ENCODE measurements at regions not wholly inside any gene's neighbourhood (a gene's known extent, or its start where the extent isn't known, plus 50 kb on each side); places are given as distances from the start of the nearest gene placed in this dataset.

DNA sequence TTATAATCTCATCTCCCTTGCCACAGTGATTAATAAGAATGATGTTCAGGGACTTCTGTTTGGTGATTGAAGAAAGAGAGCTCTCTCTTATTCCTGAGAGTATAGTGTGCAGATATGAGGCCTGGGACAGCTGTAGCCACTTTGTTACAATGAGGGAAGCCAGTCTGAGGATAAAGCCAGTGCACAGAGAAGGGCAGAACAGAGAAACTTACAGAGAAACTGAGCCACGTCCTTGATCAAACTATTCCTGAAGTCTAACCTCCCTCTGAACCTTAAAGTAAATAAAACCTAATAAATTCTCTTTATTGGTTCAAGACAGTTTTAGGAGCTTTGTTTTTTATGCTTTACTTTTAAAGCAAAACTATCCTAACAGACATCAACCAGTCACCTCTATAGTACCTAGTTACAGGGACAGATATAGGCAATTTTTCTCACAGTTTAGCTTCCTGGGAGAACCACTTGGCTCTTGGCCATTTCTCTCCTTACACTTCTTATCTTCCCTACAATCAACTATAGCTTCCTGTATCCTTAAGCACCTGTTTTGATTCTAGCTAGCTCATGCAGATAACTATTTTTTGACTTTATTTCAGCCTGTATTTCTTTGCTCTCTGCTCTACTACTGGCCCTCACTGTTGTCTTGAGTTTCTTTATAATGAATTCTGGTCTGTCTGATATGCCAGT is 284.4 kb downstream of the SHQ1 start:
- no peak for DNase-seq

DNA sequence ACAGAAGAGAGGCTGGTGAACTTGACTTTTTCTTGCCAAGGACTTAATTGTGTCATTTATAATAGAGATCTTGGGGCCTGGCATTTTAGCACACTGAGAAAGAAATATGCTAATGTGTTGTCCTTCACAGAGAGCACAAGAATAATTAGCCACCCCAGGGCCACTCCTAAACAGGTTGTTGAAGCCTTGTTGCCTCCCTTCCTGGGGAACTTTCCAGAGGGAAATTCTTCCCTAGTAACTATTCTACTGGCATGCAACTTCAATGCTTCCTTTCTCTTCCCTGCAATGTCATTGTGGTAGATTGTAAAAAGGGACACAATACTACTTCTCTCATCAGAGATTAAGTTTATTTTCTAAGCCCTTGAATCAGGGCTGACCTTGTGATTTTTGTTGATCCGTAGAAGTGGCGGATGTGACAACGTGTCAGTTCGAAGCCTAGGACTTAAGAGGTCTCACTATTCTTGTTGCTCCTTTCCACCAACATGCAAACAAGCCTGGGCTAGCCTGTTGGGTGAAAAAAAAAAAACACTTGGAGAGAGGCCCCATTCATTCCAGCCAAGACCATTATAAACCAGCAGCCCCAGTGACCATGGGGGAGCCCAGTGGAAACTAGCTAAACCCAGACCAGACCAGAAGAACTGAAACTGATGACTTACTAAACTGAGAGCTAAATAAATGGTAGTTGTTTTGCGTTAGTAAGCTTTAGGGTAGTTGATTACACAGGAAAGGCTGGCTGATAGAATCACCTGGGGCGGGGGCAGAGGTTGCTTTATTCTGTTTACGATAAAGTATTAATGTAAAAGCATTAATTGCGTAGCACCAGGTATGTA is 287.2 kb downstream of the SHQ1 start:
- DNase-seq, result no peak

DNA sequence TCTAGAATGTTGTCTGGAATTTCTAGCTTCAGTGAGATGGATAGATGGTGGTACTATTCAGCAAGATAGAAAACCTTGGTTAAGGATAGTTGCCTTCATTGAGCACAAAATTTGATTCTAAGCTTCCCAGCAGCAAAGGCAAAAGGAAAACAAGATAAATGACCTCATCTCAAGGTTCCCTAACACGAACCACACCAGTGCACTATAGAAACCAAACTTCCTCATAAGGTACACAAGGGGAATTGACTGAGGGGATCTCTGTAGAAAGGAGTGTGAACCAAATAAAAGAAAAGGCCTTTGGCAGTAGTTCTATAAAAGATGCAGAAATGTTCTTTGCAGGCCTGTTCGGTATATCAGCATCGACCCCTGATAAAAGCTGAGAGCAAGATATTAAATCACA is 288.9 kb downstream of the SHQ1 start:
- DNase-seq, result no peak

DNA sequence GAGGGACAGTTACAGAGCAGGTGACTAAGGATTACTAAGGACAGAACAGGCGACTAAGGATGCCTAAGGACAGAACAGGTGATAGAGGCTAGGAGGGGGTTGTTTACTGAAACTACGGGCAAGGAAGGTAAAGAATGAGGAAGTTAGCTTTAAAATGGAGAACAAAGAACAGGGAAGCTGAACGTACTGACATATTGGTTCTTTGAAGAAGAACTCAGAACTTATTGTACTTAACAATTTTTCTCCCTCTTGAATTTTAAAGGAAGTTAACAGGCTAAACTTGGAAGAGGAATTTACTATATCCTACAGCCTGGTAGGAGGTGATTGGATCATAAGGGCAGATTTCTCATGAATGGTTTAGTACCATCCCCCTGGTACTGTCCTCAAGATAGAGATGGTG is 290.2 kb downstream of the SHQ1 start:
- no peak for DNase-seq

DNA sequence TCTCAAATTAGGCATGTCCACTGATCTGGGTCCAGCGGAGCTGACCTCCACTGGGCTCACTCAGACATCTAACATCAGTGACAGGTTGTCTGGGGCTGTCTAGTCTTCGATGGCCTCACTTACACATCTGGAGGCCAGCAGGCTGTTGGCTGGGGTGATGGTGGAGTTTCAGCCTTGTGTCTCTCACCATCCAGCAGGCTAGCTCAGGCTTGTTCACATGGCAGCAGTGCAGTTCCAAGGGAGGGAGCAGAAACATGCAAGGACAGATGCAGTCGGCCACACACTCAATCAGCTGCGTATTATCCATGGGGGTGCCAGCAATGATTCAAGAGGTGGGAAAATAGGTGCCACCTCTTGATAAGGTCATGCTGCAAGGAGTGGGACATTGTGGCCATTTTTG is 292.5 kb downstream of the SHQ1 start:
- DNase-seq, result no peak

GRCh38 chr3:72554689-72555088 is 293.6 kb downstream of the SHQ1 start:
- DNase-seq, result no peak

- DNase-seq, result no peak
Measured at GRCh38 chr3:72553298-72553697, 294.9 kb downstream of the SHQ1 start.

- DNase-seq, result no peak
Measured at GRCh38 chr3:72550582-72551262, 297.5 kb downstream of the SHQ1 start.

- peak; percentile 67 for DNase-seq
Measured at GRCh38 chr3:72549761-72550581, 298.3 kb downstream of the SHQ1 start.

GRCh38 chr3:72548981-72549380 is 299.3 kb downstream of the SHQ1 start:
- DNase-seq, result no peak

GRCh38 chr3:72548461-72548860 is 299.8 kb downstream of the SHQ1 start:
- DNase-seq, result no peak

DNA sequence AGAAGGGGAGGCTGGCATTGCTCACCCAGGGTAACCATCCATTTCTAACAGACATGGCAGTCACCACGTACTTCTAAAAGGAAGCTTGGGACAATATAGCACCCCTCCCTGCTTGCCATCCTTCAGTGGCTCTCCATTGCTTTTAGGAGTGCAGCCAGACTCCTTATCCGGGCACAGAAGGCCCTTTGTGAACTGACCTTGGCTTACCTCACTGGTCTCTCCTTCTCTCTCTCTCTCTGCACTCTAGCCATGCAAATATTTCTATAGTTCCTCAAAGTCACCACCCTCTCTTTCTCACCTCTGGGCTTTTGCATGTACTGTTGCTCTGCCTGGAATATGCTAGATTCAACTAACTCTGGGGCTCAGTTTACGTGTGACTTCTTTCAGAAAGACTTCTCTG is 301.1 kb downstream of the SHQ1 start:
- DNase-seq, result no peak

DNA sequence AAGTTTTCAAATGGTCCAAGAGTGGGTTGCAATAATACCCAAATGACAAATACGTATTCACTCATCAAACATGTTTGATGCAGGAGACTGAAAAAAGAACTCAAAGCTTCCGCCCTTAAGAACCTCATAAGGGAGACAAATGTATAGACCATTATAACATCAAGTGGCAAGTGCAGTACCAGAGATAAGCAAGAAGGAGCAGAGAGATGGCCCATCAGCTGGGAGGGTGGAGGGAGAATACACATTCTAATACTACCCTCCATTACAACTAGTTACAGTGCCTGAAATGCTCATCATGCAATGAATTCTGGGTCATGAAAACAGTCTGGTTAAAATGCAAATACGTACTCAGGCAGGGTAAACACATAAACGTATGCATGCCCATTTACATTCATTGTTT is 304.0 kb downstream of the SHQ1 start:
- DNase-seq, result no peak

DNA sequence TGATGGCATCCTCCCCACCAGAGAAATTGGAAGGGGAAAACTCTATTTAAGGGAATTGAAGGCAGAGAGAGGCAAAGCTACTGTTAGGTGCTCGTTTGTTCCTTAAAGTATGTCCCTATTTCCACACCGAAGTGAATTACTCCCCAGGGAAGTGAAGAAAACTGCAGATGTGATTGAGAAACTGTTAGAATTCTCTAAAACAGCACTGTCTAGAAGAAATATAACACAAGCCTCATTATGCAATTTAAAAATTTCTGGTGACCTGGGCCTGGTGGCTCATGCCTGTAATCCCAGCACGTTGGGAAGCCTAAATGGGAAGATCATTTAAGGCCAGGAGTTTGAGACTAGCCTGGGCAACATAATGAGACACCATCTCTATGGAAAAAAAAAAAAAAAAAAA is 305.0 kb downstream of the SHQ1 start:
- DNase-seq, result no peak

- no peak for DNase-seq
Measured at GRCh38 chr3:72542781-72543180, 305.5 kb downstream of the SHQ1 start.

DNA sequence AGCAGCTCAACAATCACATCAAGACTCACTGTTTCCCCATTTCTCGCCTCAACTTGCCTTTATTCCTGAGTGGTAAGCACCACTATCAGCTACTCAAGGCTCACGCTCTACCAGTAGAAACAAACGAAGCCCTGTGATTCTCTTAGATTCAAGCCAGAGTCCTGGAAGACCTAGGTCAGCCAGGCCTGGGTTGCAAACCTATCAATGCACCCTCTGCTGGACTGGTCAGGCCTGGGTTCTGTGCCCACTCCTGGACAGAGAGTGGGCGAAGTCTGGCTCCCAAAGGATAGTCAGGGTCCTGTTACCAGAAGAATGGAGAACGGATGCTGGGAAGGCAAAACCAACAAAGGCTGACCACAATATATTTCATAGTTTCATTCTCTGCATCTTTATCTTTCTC is 308.4 kb downstream of the SHQ1 start:
- no peak for DNase-seq

DNA sequence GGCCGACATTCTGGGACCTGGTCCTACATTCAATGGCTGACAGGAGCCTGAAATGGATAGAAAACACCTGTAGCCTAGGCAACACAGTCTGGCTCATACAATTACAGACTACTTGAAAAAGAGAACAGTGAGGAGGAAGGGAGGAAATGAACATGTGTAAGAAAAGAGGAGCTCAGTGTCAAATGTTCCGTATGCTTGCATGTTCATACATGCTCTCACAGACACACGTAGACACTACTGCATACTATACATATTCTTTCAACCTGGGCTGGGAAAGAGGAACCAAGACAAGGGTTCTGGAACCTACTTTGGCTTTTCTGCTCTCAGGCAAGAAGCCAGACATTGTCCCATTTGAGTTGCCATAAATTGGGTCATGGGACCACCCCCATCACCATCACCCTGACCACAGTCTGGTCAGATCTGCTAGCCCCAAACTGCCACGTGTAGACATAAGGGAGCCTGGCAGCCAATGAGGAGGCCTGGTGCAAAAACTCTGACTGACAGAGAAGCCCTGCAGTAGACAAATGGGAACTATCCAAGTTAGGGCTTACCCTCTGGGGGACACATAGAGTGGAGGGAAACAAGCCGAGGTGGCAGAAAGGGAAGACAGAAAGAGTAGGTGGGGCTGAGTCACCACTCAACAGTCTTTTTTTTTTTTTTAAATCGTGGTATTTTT is 310.0 kb downstream of the SHQ1 start:
- no peak for DNase-seq

DNA sequence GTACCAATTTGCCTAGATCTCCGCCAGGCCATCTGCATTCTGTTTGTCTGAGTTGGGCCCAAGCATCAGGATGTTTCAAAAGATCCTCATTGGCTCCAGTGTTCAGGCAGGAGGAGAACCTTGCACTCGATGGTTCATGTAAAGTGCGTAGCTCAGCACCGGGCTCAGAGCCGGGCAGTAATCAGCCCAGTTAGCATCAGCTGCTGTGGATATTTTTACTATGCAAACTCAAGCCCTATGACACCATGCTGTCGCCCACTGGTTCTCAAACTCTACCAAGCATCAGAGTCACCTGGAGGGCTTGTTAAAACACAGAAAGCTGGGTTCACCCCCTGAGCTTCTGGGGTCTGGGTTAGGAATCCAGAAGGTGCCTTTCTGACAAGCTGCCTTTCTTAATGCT is 310.8 kb downstream of the SHQ1 start:
- no peak for DNase-seq

DNA sequence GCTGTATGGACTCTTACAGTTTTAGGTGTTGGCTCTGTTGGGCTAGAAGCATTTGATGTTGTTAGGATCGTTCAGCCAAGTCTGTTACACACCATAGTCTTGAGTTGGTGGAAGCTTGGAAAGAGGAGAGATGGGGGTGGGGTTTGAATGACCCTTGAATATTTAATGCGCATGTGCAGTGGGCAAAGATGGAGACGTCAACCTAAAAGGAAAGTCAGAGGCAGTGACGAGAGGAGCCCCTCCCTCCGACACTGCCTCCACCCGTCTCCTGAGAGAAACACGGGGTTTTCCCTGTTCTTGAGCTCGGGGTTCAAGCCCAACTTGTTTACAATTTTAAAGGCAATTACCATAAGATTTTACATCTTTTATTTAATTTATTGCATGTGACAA is 311.4 kb downstream of the SHQ1 start:
- DNase-seq, result no peak

GRCh38 chr3:72536206-72536877 is 311.9 kb downstream of the SHQ1 start:
- no peak for DNase-seq

- no peak for DNase-seq
Measured at GRCh38 chr3:72535772-72536171, 312.5 kb downstream of the SHQ1 start.
